CD14-positive monocyte (primary cell): ENCODE measurements at regions not wholly inside any gene's neighbourhood (a gene's known extent, or its start where the extent isn't known, plus 50 kb on each side); places are given as distances from the start of the nearest gene placed in this dataset.

Experiments used
- DNase-seq, 3 donors: peaks; one replicate each; pipeline ENCODE4 v3.0.0-alpha.2; 2011 to 2022
- H2AFZ ChIP-seq: 2 replicates; pipeline ENCODE4 v1.6.0; 2012; ENCODE audit warnings: mild to moderate bottlenecking, low read depth, low read length, inconsistent platforms; ENCODE audit not compliant: insufficient read depth, poor library complexity, severe bottlenecking
- H3K27ac ChIP-seq, 2 donors: 1 replicate in 1 of 2; 2 replicates in 1 of 2; pipeline ENCODE4 v1.5.1; 2012 to 2013; ENCODE audit warnings: low read length in 2 of 2, control low read depth in 1 of 2, inconsistent platforms in 1 of 2, low read depth in 1 of 2, mild to moderate bottlenecking in 1 of 2
- H3K27me3 ChIP-seq, 2 donors: one replicate each; pipeline versions ENCODE4 v1.6.0 to v1.6.1; 2011 to 2013; ENCODE audit warnings: low read length in 2 of 2; ENCODE audit not compliant: control insufficient read depth in 2 of 2, insufficient read depth in 2 of 2
- H3K36me3 ChIP-seq, 2 donors: replicated peaks in 1 of 2; 1 replicate in 1 of 2; 2 replicates in 1 of 2; pipeline versions ENCODE4 v1.5.1 to v1.6.1; 2012 to 2013; ENCODE audit warnings: low read length in 2 of 2, control low read depth in 1 of 2, inconsistent platforms in 1 of 2, mild to moderate bottlenecking in 1 of 2; ENCODE audit not compliant: insufficient read depth in 2 of 2, control insufficient read depth in 1 of 2
- H3K4me1 ChIP-seq, 2 donors: 1 replicate in 1 of 2; 2 replicates in 1 of 2; pipeline versions ENCODE4 v1.5.1 to v1.6.1; 2012 to 2013; ENCODE audit warnings: low read length in 2 of 2, control low read depth in 1 of 2, inconsistent platforms in 1 of 2, mild to moderate bottlenecking in 1 of 2, moderate library complexity in 1 of 2; ENCODE audit not compliant: insufficient read depth in 2 of 2, control insufficient read depth in 1 of 2
- H3K4me2 ChIP-seq: replicated peaks from 2 replicates; pipeline ENCODE3; 2012; ENCODE audit warnings: low read length, moderate library complexity, mild to moderate bottlenecking; ENCODE audit not compliant: poor library complexity, severe bottlenecking; ENCODE audit errors: extremely low read depth
- H3K4me3 ChIP-seq, 3 experiments: fragments of 200-600 bp in 1 of 3; sonication (generic) in 1 of 3; replicated peaks in 1 of 3; 1 replicate in 2 of 3; 2 replicates in 1 of 3; pipeline ENCODE4 v1.5.1; 2011 to 2013; ENCODE audit warnings: low read length in 3 of 3, mild to moderate bottlenecking in 3 of 3, control low read depth in 2 of 3, low read depth in 2 of 3, inconsistent platforms in 1 of 3, moderate library complexity in 1 of 3
- H3K79me2 ChIP-seq: 2 replicates; pipeline ENCODE4 v1.6.0; 2012; ENCODE audit warnings: mild to moderate bottlenecking, control low read depth, inconsistent platforms, low read length, moderate library complexity; ENCODE audit not compliant: insufficient read depth
- H3K9ac ChIP-seq: 2 replicates; pipeline ENCODE4 v1.6.0; 2017; ENCODE audit warnings: low read length, mild to moderate bottlenecking; ENCODE audit not compliant: insufficient read depth, poor library complexity, severe bottlenecking
- H3K9me3 ChIP-seq, 2 donors: replicated peaks in 1 of 2; 1 replicate in 1 of 2; 2 replicates in 1 of 2; pipeline versions ENCODE4 v1.5.1 to v1.6.1; 2012 to 2013; ENCODE audit warnings: low read length in 2 of 2, control low read depth in 1 of 2; ENCODE audit not compliant: control insufficient read depth in 1 of 2, insufficient read depth in 1 of 2
- H4K20me1 ChIP-seq: 2 replicates; pipeline ENCODE4 v1.6.0; 2012; ENCODE audit warnings: mild to moderate bottlenecking, low read length, control low read depth, moderate library complexity; ENCODE audit not compliant: insufficient read depth
- H3K27ac Mint-ChIP-seq, 7 donors: one replicate each; pipeline ENCODE4 v1.8.0; 2020; ENCODE audit warnings: mild to moderate bottlenecking in 7 of 7, mixed read lengths in 7 of 7, moderate library complexity in 6 of 7, inconsistent platforms in 2 of 7
- H3K27me3 Mint-ChIP-seq, 3 donors: one replicate each; pipeline ENCODE4 v1.8.0; 2021 to 2022; ENCODE audit warnings: low read depth in 3 of 3, mild to moderate bottlenecking in 3 of 3, mixed read lengths in 3 of 3, moderate library complexity in 3 of 3, inconsistent platforms in 1 of 3
- H3K36me3 Mint-ChIP-seq, 2 donors: one replicate each; pipeline ENCODE4 v1.8.0; 2020; ENCODE audit warnings: mixed read lengths in 2 of 2, inconsistent platforms in 1 of 2, mild to moderate bottlenecking in 1 of 2
- H3K4me1 Mint-ChIP-seq: one replicate; pipeline ENCODE4 v1.8.0; 2020; ENCODE audit warnings: mild to moderate bottlenecking, mixed read lengths
- H3K4me3 Mint-ChIP-seq, 2 donors: one replicate each; pipeline ENCODE4 v1.8.0; 2020; ENCODE audit warnings: mild to moderate bottlenecking in 2 of 2, mixed read lengths in 2 of 2, moderate library complexity in 1 of 2
- H3K9me3 Mint-ChIP-seq, 7 donors: one replicate each; pipeline ENCODE4 v1.8.0; 2020 to 2022; ENCODE audit warnings: mixed read lengths in 7 of 7, mild to moderate bottlenecking in 6 of 7, moderate library complexity in 6 of 7, inconsistent platforms in 2 of 7
- CTCF ChIP-seq: fragments of 200-600 bp; IDR thresholded peaks from one replicate; pipeline ENCODE4 v1.8.0; 2022; ENCODE audit warnings: antibody characterized with exemption, mild to moderate bottlenecking
- WGBS: methylation state at CpG from one replicate; pipeline ENCODE4 v1.1.5; 2013; ENCODE audit warnings: missing lambda C conversion rate; ENCODE audit not compliant: insufficient coverage; 5-methylcytosine and 5-hydroxymethylcytosine counted together
- intact Hi-C, 2 donors: fragments of 100-400 bp; cut with micrococcal nuclease; formaldehyde crosslinking; loops; one replicate each; pipeline versions ENCODE4 v1.15.0 to v1.15.1; 2023

- TF ChIP-seq CTCF, result no peak
- Histone ChIP-seq H3K4me1 (no peaks in the 10 kb centered on the region), H3K4me3 (no peak overlapping the region), H3K9me3 (peaks cover 0 to 15% of the 10 kb centered on the region in 2 donors), H3K4me2 (no peak overlapping the region), H4K20me1 (no peaks in the 10 kb centered on the region), H3K27ac (no peak overlapping the region), H3K9ac (no peak overlapping the region), H2AFZ (no peak overlapping the region), H3K27me3 (no peaks in the 10 kb centered on the region), H3K36me3 (no peaks in the 10 kb centered on the region), H3K79me2 (no peaks in the 10 kb centered on the region)
- no peaks in the 10 kb centered on the region for H3K36me3 Mint-ChIP-seq
- peaks cover 0 to 2% (median 0%) of the 10 kb centered on the region in 3 donors for H3K27me3 Mint-ChIP-seq
- no peak for DNase-seq
- peaks cover 2 to 22% (median 16%) of the 10 kb centered on the region in 7 donors for H3K9me3 Mint-ChIP-seq
- H3K27ac Mint-ChIP-seq, result no peak overlapping the region
- no peak overlapping the region for H3K4me3 Mint-ChIP-seq
- intact Hi-C loops, result no loop called here
- H3K4me1 Mint-ChIP-seq, result no peaks in the 10 kb centered on the region
- 93% methylated on average over 6 of the region's 6 CpGs for WGBS
Observed at GRCh38 chr4:188266386-188266785, 127.1 kb downstream of the TRIML1 start.

- Mint-ChIP-seq H3K27ac (no peak overlapping the region), H3K4me1 (no peaks in the 10 kb centered on the region), H3K4me3 (no peak overlapping the region), H3K36me3 (no peaks in the 10 kb centered on the region), H3K27me3 (peaks cover 0 to 2% (median 0%) of the 10 kb centered on the region in 3 donors), H3K9me3 (peaks cover 2 to 25% (median 17%) of the 10 kb centered on the region in 7 donors)
- H3K9ac ChIP-seq, result no peak overlapping the region
- H3K36me3 ChIP-seq, result no peaks in the 10 kb centered on the region
- H3K4me2 ChIP-seq, result no peak overlapping the region
- WGBS, result 74% methylated on average over 5 of the region's 13 CpGs
- no peaks in the 10 kb centered on the region for H3K79me2 ChIP-seq
- no peak for DNase-seq
- no peak overlapping the region for H3K27ac ChIP-seq
- intact Hi-C loops, result no loop called here
- H3K27me3 ChIP-seq, result no peaks in the 10 kb centered on the region
- peaks cover 0 to 15% of the 10 kb centered on the region in 2 donors for H3K9me3 ChIP-seq
- no peak for TF ChIP-seq CTCF
- H3K4me3 ChIP-seq, result no peak overlapping the region
- H2AFZ ChIP-seq, result no peak overlapping the region
- H4K20me1 ChIP-seq, result no peaks in the 10 kb centered on the region
- H3K4me1 ChIP-seq, result no peaks in the 10 kb centered on the region
Observed at GRCh38 chr4:188268131-188268908, 129.1 kb downstream of the TRIML1 start.
